Stimulated activated CD4-positive, alpha-beta T cell treated with anti-CD3 and anti-CD28 coated beads, Interleukin-2, amount 100 ng/mL, for 24 hours (primary cell): ENCODE measurements at regions not wholly inside any gene's neighbourhood (a gene's known extent, or its start where the extent isn't known, plus 50 kb on each side); places are given as distances from the start of the nearest gene placed in this dataset.

Experiments used
- DNase-seq, 2 donors: peaks; one replicate each; pipeline ENCODE4 v3.0.0-alpha.2; 2020

GRCh38 chr13:34589581-34589980 is 352.5 kb upstream of the NBEA start:
- no peak for DNase-seq

- no peak for DNase-seq
These were observed 350.9 kb upstream of the NBEA start for GRCh38 chr13:34591129-34591528.

DNA sequence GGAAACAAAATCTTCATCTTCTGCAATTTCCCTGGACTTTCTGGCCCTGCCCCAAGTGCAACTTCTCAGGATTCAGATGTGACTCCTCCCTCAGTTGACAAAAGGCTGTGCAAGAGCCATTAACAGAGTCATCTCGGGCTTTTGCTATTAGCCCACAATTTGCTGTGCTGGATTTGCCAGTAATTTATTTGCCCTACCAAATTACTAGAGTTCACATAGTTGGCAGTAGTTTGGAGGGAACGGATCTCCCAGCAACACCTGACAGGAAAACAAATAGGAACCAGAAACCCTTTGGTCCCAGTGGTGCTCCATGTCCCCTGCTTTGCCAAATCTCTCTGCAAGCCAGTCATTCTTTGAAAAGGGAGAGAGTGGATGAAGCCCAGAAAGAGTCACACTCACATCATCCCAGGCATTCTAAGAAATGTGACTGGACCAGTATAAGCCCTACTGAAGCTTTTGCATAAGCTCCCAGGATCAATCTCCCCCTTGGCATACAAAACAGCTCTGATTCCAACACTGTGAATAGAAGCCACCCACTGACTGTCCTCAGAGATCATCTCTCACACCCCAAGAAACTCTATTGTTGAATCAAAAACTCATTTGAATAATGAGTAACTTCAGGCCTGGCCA is 350.1 kb upstream of the NBEA start:
- DNase-seq = no peak

DNA sequence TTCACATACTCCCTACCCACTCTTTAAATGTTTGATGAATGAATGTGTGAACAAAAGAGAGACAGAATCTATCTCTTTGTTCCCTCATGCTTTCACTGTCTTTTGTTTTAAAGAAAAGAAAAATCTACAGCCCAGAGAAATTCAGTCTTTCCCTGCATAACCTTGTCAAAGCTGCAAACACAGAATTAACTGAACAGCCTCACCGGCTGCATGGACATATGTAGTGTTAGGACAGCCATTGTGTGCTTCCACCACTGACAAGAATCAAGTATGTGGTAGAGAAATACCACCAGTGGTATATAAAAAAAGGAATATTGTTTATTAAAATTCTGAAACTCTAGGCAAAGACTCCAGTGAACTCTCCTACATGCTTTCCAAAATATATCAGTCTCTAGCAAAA is 348.4 kb upstream of the NBEA start:
- DNase-seq = no peak

GRCh38 chr13:34594507-34594906 is 347.6 kb upstream of the NBEA start:
- no peak for DNase-seq

GRCh38 chr13:34608331-34608730 is 333.7 kb upstream of the NBEA start:
- no peak for DNase-seq

DNA sequence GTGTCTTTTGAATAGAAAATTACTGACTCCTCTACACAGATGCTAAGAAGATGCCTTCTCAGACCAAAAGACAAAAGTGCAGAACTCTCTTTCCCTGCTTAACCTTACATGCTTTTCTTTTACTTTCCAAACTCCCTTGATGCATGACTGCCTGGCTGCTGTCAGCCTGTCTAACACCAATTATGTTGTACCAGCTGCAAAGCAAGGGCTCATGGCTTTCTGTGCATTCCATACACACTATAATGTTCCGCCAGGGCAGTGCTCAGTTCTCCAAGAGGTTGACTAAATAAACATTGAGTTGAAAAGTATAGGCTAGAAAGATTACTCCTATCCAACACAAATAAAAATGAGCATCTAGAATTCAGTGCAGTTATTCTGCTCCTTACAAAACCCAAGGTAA is 330.4 kb upstream of the NBEA start:
- no peak for DNase-seq

- DNase-seq = no peak
These were observed 324.5 kb upstream of the NBEA start for GRCh38 chr13:34617473-34618083.

GRCh38 chr13:34618654-34619053 is 323.4 kb upstream of the NBEA start:
- DNase-seq = no peak

GRCh38 chr13:34619326-34619725 is 322.7 kb upstream of the NBEA start:
- DNase-seq = no peak

- DNase-seq = no peak
These were observed 321.8 kb upstream of the NBEA start for GRCh38 chr13:34620074-34620850.

- DNase-seq = no peak
These were observed 321.2 kb upstream of the NBEA start for GRCh38 chr13:34620862-34621261.

DNA sequence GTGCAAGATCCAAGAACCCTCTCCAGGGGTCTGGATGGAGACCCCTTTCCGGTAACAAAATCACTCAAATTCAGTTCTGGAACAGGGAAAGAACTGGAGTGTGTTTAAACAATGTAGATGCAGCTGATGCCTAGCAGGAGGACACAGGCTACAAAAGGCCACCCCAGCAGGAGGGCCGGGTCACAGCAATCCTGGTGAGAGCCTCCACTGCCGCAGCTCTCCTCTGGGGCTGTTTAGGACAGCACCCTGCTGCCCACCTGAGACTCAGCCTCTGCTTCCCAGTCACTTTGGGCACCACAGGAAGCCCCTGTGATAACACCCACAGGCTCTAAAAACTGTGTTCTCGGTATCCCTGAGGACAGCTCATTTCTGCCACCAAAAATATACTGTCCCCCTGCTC is 318.7 kb upstream of the NBEA start:
- no peak for DNase-seq

DNA sequence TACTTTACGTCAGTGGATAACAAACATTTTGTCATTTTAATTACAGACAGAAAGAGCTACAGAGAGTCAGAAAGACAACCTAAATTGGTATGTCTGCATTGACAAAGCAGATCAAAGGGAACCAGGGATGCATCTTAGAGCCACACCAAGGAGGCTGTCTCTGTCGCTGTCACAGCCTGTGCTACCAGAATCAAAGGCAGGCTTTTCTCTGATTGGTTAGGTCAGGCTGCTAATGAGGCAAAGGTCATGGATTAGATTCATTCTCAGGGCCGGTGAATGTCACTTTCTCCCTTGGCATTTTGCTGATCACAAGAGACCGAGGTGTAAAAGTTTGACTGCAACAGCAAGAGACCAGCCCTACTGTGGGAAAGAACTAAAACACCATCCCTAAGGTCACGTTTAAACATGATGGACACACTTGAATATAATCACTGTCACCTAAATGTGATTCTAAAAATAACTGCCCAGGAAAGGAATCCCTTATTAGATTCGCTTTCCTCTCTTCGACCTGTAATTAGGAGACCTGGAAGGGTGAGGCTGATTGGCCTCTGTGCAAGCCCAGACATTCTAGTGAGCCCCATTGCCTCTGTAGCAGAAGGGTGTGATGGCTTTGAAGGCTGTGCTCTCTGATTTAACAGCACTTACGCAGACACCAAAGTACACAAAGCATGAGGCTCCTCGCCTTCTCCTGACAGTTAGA is 314.4 kb upstream of the NBEA start:
- DNase-seq = no peak

DNA sequence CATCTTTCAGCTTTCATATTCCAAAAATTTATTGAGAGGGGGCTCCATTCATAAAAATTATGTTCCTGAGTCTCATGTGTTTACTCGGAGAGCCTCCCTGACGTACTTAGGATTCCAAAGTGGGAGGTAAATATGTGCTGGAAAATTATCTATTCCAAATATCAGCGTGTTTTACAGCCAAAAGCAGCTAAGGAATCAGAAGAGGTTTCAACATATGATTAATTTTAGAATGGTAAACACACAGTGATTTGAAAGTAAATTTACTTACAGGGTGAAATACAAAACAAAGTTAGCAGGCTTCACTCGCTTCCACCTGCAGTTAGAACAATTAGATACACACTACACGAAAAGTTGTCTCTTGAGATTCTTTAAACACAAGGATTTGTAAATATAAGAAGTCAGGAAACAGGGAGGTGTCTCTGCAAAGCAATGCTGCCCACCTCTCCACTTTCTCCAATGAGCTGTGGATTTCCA is 313.8 kb upstream of the NBEA start:
- no peak for DNase-seq

DNA sequence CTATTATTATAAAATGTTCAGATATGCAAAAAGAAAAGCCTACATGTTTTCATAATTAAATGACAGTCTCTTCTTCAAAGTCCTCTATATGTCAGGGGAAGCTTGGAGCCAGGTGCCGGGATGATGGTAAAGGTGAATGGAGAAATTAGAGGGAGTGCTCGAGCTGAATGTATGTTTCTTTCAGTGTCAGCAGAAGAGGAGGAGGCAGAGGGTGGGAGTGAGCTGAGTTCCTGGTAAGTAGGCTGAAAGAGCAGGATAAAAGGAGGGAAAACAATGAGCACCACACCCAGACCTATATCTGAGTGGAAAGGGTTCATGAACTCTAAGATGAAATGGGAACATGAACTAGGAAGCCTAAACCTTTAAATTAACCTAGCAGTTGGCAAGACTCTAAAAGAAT is 307.6 kb upstream of the NBEA start:
- no peak for DNase-seq

DNA sequence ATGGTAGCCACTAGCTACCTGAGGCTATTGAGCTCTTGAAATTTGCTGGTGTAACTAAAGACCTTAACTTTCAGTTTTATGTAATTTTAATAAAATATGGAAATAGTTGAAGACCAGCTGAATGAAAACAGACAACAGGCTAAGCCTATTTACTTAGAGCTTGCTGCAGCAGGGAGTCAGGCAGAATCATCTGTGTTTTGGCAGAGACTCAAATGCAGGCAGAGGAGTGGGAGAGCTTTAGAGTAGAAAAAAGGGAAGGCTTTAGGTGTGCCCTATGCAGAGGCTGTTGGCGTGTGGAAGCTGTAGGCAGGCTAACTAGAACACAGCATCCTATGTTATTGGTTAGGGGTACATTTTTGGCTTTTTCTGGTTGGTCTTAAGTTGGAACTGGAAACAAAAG is 304.9 kb upstream of the NBEA start:
- no peak for DNase-seq

DNA sequence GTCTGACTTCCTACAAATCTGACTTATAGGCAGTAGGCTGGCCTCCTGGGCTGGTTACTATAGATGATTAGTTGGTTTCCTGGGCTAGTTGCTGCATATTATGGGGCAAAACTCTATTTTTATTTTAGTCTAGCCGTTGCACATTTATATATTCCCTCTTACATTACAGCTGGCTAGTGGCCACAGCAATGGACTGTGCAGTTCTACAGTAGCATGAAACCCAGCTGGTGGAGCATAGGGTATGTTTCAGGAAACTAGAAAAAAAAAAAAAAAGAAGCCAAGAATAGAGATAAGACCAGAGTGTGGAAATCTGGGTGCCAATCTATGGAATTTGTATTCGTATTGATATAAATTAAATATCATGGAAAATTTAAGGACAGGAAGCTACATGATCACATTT is 304.4 kb upstream of the NBEA start:
- DNase-seq = no peak

GRCh38 chr13:34638897-34639296 is 303.2 kb upstream of the NBEA start:
- DNase-seq = no peak

DNA sequence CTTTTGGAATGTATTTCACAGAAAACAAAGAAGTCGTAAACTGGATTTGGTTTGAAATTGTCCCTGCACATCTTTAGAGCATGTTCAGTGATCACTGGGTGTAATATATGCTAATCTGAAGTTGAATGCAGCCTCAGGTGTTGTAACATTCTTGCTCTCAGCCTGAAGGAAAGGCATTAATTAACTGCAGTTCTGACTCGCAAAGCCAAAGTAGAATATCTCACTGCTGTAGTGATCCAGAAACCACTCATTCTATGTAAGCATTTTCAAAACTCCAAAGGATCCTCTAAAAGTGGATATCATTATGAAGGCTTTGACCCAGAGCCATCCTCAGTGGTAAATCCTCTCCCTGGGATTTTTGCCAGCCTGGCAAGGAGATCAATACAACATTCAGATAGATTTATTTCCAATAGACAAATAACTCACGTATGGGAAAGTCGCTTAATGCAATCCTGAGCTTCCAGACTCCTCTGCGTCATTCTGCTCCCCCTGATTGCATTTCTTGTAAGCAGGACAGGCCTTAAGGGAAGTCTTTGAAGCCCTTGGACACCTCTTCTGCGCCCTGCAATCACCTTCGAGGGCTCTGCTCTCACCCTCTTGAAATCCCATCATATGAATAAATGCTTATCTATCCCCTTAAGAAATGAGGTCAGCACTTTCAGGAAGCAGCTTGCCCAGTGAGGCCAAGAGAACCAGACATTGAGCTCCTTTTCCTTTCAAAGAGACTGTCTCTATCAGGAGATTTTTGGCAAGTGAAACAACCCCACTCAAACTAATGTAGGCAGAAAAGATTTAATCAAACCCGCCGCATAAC is 301.7 kb upstream of the NBEA start:
- DNase-seq = no peak

GRCh38 chr13:34640993-34641330 is 301.1 kb upstream of the NBEA start:
- no peak for DNase-seq

DNA sequence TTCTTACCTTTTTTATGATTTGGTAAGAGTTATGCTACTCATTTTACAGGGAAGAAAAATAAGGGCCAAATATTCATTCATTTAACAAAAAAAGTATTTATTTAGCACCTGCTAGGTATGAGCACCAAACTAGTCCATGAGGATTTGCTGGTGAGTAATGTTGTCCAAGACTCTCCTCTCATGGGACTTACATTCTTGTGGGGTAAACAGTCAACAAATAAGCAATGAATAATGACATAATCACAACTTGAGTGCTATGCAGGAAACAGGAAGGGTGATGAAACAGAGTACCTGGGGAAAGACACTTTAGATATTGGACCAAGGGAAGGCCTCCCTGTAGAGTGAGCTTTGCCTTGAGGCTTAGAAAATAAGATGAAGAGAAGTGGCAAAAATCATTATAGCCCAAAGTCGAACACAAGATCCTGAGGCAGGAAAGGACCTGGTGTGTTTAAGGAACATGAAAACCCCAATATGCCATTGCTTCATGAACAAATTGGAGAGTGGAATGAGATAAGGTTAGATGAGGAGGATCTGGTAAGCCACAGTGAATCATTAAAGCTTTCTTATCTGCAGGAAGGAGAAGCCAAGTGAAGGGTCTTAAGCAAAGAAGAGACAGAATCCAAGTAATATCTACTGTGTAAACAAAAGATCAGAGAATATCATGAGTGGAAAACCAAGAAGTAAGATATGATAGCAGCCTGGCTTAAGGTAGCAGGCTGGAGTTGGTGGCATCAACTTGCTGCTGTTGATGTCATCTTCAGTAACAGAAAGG is 294.5 kb upstream of the NBEA start:
- no peak for DNase-seq
